Mesendoderm (in vitro differentiated cells): ENCODE measurements at regions not wholly inside any gene's neighbourhood (a gene's known extent, or its start where the extent isn't known, plus 50 kb on each side); places are given as distances from the start of the nearest gene placed in this dataset.

ENCODE experiments used
- DNase-seq: peaks from one replicate; pipeline ENCODE4 v3.0.0; 2013
- H2AK5ac ChIP-seq: 2 replicates; pipeline ENCODE4 v1.6.1; 2013; ENCODE audit warnings: low read length, inconsistent platforms
- H2BK120ac ChIP-seq: 2 replicates; pipeline ENCODE4 v1.6.1; 2013; ENCODE audit warnings: low read depth, mild to moderate bottlenecking, low read length, moderate library complexity, mixed read lengths
- H2BK15ac ChIP-seq: replicated peaks from 2 replicates; pipeline ENCODE4 v1.6.1; 2013; ENCODE audit warnings: low read depth, mild to moderate bottlenecking, moderate library complexity
- H2BK5ac ChIP-seq: 2 replicates; pipeline ENCODE4 v1.6.1; 2013; ENCODE audit warnings: low read length, inconsistent platforms
- H3K18ac ChIP-seq: 2 replicates; pipeline ENCODE4 v1.6.1; 2013; ENCODE audit warnings: mild to moderate bottlenecking, low read length, mixed read lengths
- H3K23ac ChIP-seq: one replicate; pipeline ENCODE4 v1.6.1; 2013; ENCODE audit warnings: low read length
- H3K27ac ChIP-seq: 2 replicates; pipeline ENCODE4 v1.5.1; 2013; ENCODE audit warnings: low read depth, mild to moderate bottlenecking, inconsistent platforms, low read length, moderate library complexity
- H3K27me3 ChIP-seq: 2 replicates; pipeline ENCODE4 v1.6.1; 2013; ENCODE audit warnings: low read length, control low read depth, mild to moderate bottlenecking, inconsistent platforms; ENCODE audit not compliant: insufficient read depth, poor library complexity
- H3K36me3 ChIP-seq: 2 replicates; pipeline ENCODE4 v1.6.1; 2013; ENCODE audit warnings: low read length, inconsistent platforms; ENCODE audit not compliant: control insufficient read depth, insufficient read depth
- H3K4ac ChIP-seq: one replicate; pipeline ENCODE4 v1.6.1; 2013; ENCODE audit warnings: low read depth, mild to moderate bottlenecking, low read length, moderate library complexity
- H3K4me1 ChIP-seq: 2 replicates; pipeline ENCODE4 v1.6.1; 2013; ENCODE audit warnings: low read depth, low read length, inconsistent platforms; ENCODE audit not compliant: control insufficient read depth
- H3K4me2 ChIP-seq: 2 replicates; pipeline ENCODE4 v1.6.1; 2013; ENCODE audit warnings: low read length
- H3K4me3 ChIP-seq: 2 replicates; pipeline ENCODE4 v1.5.1; 2013; ENCODE audit warnings: mild to moderate bottlenecking, low read length
- H3K56ac ChIP-seq: one replicate; pipeline ENCODE4 v1.6.1; 2013; ENCODE audit warnings: low read length
- H3K79me1 ChIP-seq: 2 replicates; pipeline ENCODE4 v1.6.1; 2013; ENCODE audit warnings: low read length, inconsistent platforms
- H3K79me2 ChIP-seq: 2 replicates; pipeline ENCODE4 v1.6.1; 2013; ENCODE audit warnings: mild to moderate bottlenecking, low read length; ENCODE audit not compliant: control insufficient read depth, insufficient read depth
- H3K9ac ChIP-seq: 2 replicates; pipeline ENCODE4 v1.6.1; 2013; ENCODE audit warnings: low read length, inconsistent platforms
- H4K5ac ChIP-seq: one replicate; pipeline ENCODE4 v1.6.1; 2013; ENCODE audit warnings: low read length
- H4K8ac ChIP-seq: one replicate; pipeline ENCODE4 v1.6.1; 2013; ENCODE audit warnings: low read depth, mild to moderate bottlenecking, control low read depth, low read length, moderate library complexity
- WGBS: extraction: QIAGEN DNeasy Blood & Tissue Kit; methylation state at CpG from one replicate; pipeline ENCODE4 v1.1.7; 2013; ENCODE audit warnings: low lambda C conversion rate, missing lambda C conversion rate; ENCODE audit not compliant: insufficient coverage; ENCODE audit errors: extremely low coverage; 5-methylcytosine and 5-hydroxymethylcytosine counted together

DNA sequence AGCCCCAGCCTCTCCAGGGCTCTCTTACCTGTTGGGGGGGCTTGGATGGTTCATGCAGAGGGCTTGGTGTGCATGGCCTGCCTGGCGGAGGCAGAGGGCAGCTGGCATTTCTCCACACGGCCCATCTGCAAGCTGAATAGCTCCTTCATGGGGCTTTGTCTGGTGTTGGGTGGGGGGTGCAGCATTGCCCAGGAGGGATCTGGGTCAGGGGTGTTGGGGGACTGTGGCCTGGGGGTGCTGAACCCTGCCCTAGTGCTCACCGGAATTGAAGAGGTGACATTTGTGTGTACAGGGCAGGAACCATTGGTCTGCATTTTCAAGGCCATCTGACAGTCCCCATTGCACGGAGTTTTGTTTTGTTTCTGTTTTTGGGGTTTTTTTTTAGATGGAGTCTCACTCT lies 58.8 kb upstream of the HAAO start:
- H3K4me3 ChIP-seq: no peak overlapping the region
- no CpG with 5 or more reads among the region's 4 CpGs for WGBS
- H4K5ac ChIP-seq: no peak overlapping the region
- no peak overlapping the region for H2AK5ac ChIP-seq
- DNase-seq: no peak
- H3K23ac ChIP-seq: no peak overlapping the region
- H4K8ac ChIP-seq: no peak overlapping the region
- no peaks in the 10 kb centered on the region for H3K27me3 ChIP-seq
- H2BK15ac ChIP-seq: no peak overlapping the region
- H3K56ac ChIP-seq: peak overlapping the region; percentile 15
- H3K4me2 ChIP-seq: no peak overlapping the region
- no peak overlapping the region for H3K9ac ChIP-seq
- no peaks in the 10 kb centered on the region for H3K79me2 ChIP-seq
- no peaks in the 10 kb centered on the region for H3K36me3 ChIP-seq
- H2BK5ac ChIP-seq: no peak overlapping the region
- H3K4ac ChIP-seq: no peak overlapping the region
- H3K18ac ChIP-seq: no peak overlapping the region
- H2BK120ac ChIP-seq: no peak overlapping the region
- H3K4me1 ChIP-seq: peaks cover 2% of the 10 kb centered on the region
- no peak overlapping the region for H3K27ac ChIP-seq
- no peaks in the 10 kb centered on the region for H3K79me1 ChIP-seq

DNA sequence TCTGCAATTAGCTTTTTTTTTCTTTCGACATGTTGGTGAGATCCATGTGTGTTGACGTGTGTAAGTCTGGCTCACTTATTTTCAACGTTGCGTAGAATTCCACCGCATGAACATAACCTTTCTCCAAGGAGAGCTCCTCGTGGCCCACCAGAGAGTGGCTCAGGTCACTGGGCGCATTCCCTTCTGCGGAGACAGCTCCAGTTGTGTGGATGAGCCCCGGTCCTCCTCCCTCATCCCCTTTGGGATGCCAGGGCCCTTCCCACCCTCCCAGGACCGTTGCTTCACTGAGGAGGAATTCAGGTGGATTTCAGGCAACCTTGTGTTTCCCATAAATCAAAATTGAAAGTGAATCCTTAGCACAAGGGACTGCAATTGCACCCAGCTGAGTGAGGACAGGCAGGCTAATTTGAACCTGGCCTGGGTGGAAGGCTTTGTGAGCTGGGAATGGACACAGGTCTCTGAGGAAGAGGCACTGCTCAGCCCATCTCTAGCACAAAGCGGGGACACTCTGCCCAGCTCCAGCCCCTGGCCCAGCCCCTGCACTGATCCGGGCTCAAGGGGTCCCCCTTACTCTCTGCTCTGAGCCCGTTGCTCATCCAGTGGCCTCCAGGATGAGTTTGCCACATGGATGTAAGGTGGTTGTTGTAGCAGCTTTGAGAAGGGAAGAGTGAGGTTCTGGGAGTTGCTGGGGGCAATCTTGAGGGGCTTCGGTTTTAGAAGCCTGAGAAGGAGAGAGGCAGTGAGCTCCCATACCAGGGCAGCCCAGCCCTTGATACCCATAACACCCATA lies 57.8 kb upstream of the HAAO start:
- no peak overlapping the region for H2BK15ac ChIP-seq
- no peak overlapping the region for H3K18ac ChIP-seq
- H3K4ac ChIP-seq: no peak overlapping the region
- H3K23ac ChIP-seq: no peak overlapping the region
- no peak overlapping the region for H4K8ac ChIP-seq
- no peak overlapping the region for H3K9ac ChIP-seq
- H4K5ac ChIP-seq: no peak overlapping the region
- no peak overlapping the region for H2BK5ac ChIP-seq
- no peak overlapping the region for H3K4me2 ChIP-seq
- no peak overlapping the region for H3K27ac ChIP-seq
- H3K4me3 ChIP-seq: no peak overlapping the region
- WGBS: no CpG with 5 or more reads among the region's 14 CpGs
- no peak for DNase-seq
- H2AK5ac ChIP-seq: no peak overlapping the region
- no peak overlapping the region for H2BK120ac ChIP-seq
- peaks cover 2% of the 10 kb centered on the region for H3K4me1 ChIP-seq
- no peak overlapping the region for H3K56ac ChIP-seq
- H3K79me1 ChIP-seq: no peaks in the 10 kb centered on the region
- H3K36me3 ChIP-seq: no peaks in the 10 kb centered on the region
- H3K79me2 ChIP-seq: no peaks in the 10 kb centered on the region
- H3K27me3 ChIP-seq: no peaks in the 10 kb centered on the region

DNA sequence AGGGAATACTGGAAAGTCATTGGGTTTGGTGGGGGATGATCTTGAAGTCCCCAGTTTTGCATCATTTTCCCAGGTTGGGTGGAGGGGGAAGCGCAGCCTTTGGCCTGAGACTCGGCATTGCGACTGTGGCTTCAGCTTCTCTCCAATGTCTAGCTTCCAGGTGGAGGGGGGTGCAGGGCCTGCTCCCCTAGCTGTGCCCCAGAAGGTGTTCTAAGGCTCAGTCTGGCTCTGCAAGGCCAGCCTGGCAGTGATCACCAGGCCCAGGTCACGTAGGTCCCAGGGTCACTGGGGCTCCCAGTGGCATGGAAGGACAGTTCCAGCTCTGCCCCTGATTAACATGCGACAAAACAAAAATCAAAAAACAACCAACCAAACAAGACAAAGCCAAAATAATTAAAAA lies 56.9 kb upstream of the HAAO start:
- H3K9ac ChIP-seq: no peak overlapping the region
- no peak overlapping the region for H3K4ac ChIP-seq
- no peak overlapping the region for H3K18ac ChIP-seq
- no peaks in the 10 kb centered on the region for H3K79me1 ChIP-seq
- no peak overlapping the region for H4K5ac ChIP-seq
- no peak overlapping the region for H3K23ac ChIP-seq
- peaks cover 2% of the 10 kb centered on the region for H3K4me1 ChIP-seq
- H3K4me2 ChIP-seq: no peak overlapping the region
- H4K8ac ChIP-seq: no peak overlapping the region
- H3K56ac ChIP-seq: no peak overlapping the region
- no peak for DNase-seq
- no peak overlapping the region for H2AK5ac ChIP-seq
- no peak overlapping the region for H2BK120ac ChIP-seq
- no peak overlapping the region for H2BK5ac ChIP-seq
- no CpG with 5 or more reads among the region's 5 CpGs for WGBS
- no peak overlapping the region for H3K4me3 ChIP-seq
- no peaks in the 10 kb centered on the region for H3K27me3 ChIP-seq
- H3K27ac ChIP-seq: no peak overlapping the region
- no peaks in the 10 kb centered on the region for H3K79me2 ChIP-seq
- H2BK15ac ChIP-seq: no peak overlapping the region
- no peaks in the 10 kb centered on the region for H3K36me3 ChIP-seq

DNA sequence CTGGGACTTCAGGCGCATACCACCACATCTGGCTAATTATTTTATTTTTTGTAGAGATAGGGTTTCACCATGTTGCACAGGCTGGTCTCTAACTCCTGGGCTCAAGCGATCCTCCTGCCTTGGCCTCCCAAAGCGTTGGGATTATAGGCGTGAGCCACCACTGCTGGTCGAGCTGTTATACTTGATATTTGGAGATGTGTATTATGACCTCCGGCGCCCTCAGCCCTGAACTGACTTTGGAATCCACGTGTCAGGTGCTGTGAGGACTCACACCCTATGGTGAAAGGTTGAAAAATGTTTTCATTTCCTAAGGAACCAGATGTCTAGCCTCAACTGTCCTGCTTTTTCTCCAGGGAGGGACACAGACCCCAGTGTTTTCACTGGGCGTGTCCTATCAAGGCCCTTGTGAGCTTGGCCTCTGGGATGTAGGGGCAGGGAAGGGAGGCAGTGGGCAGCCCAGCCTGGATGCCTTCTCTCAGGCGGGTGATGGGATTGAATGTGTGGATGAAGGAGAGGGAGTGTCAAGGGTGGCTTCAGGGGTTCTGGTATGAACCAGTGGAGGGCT lies 56.4 kb upstream of the HAAO start:
- Histone ChIP-seq H3K4me3 (no peak overlapping the region), H3K4me2 (no peak overlapping the region), H3K27ac (no peak overlapping the region), H2BK15ac (no peak overlapping the region), H3K18ac (no peak overlapping the region), H3K4me1 (peaks cover under 1% of the 10 kb centered on the region), H2AK5ac (no peak overlapping the region), H3K23ac (no peak overlapping the region), H3K4ac (no peak overlapping the region), H3K36me3 (no peaks in the 10 kb centered on the region), H4K8ac (no peak overlapping the region), H3K9ac (no peak overlapping the region), H3K79me1 (no peaks in the 10 kb centered on the region), H3K56ac (no peak overlapping the region), H2BK120ac (no peak overlapping the region), H3K27me3 (no peaks in the 10 kb centered on the region), H2BK5ac (no peak overlapping the region), H4K5ac (no peak overlapping the region), H3K79me2 (no peaks in the 10 kb centered on the region)
- WGBS: no CpG with 5 or more reads among the region's 10 CpGs
- no peak for DNase-seq

DNA sequence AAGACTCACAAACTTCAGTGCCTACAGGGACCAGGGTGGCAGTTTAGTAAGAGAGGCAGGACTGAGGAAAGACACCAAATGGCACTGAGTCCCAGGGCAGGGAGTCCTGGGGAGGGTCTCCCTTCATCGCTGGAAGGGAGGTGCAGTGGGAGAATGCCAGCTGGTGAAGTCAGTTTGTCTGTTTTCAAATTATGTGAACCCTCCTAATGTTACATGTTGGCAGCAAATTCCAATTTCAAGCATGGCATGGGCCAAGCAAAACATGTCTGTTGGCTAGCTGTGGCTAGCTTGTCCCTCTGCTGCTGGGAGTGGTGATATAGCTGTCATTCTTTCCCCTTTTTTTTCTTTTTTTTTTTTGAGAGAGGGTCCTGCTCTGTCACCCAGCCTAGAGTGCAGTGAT lies 55.9 kb upstream of the HAAO start:
- H3K36me3 ChIP-seq: no peaks in the 10 kb centered on the region
- H2BK120ac ChIP-seq: no peak overlapping the region
- H2AK5ac ChIP-seq: no peak overlapping the region
- no peak overlapping the region for H3K18ac ChIP-seq
- H3K23ac ChIP-seq: no peak overlapping the region
- no peak overlapping the region for H3K4me2 ChIP-seq
- H2BK15ac ChIP-seq: no peak overlapping the region
- H3K9ac ChIP-seq: no peak overlapping the region
- H3K4ac ChIP-seq: no peak overlapping the region
- H2BK5ac ChIP-seq: no peak overlapping the region
- DNase-seq: no peak
- H4K8ac ChIP-seq: no peak overlapping the region
- H4K5ac ChIP-seq: no peak overlapping the region
- H3K27ac ChIP-seq: no peak overlapping the region
- no peaks in the 10 kb centered on the region for H3K27me3 ChIP-seq
- H3K4me1 ChIP-seq: no peaks in the 10 kb centered on the region
- no CpG with 5 or more reads among the region's 1 CpG for WGBS
- no peaks in the 10 kb centered on the region for H3K79me1 ChIP-seq
- H3K79me2 ChIP-seq: no peaks in the 10 kb centered on the region
- no peak overlapping the region for H3K56ac ChIP-seq
- H3K4me3 ChIP-seq: no peak overlapping the region
